HepG2 (cell line): ENCODE measurements at regions not wholly inside any gene's neighbourhood (a gene's known extent, or its start where the extent isn't known, plus 50 kb on each side); places are given as distances from the start of the nearest gene placed in this dataset.
A peak's percentile ranks its signal among the peaks of the same experiment; 100 is the strongest.

ENCODE experiments used
- ATAC-seq: fragments of 200-7000 bp; cut with Tn5 transposase; 3 replicates; pipeline ENCODE4 v1.9.1; 2020; ENCODE audit warnings: mild to moderate bottlenecking, moderate library complexity
- BruUV-seq: library from RNA; stranded (reverse); fragments of 400-500 nt; replicated peaks from 2 replicates; lab custom pipeline; 2021; lab: Mats Ljungman, UMichigan
- CTCF ChIA-PET: fragments of 300-600 bp; formaldehyde crosslinking; extraction: SDS; loops from one replicate; lab custom pipeline; 2021; ENCODE audit warnings: low total read pairs, inconsistent platforms, low intra/inter-chr PET ratio; lab: Yijun Ruan, JAX
- POLR2A ChIA-PET: fragments of 350-600 bp; sonication (Branson Sonifier 250); formaldehyde crosslinking; loops from one replicate; lab custom pipeline; 2020; ENCODE audit warnings: antibody characterized with exemption, inconsistent platforms; lab: Yijun Ruan, JAX
- DNase-seq: peaks from one replicate; pipeline ENCODE4 v3.0.0-alpha.2; 2015; ENCODE audit warnings: low spot score
- FAIRE-seq: peaks from 3 replicates; lab custom pipeline; 2011; peaks lifted over from hg19 to GRCh38; lab: Jason Lieb, UNC
- H2AFZ ChIP-seq: one replicate; pipeline ENCODE4 v1.6.1; 2011; ENCODE audit warnings: low read length, inconsistent platforms
- H3K27ac ChIP-seq: fragments of 300-600 bp; 3 replicates; pipeline ENCODE4 v1.8.0; 2011; ENCODE audit warnings: mixed run types, mild to moderate bottlenecking, mixed read lengths, low read length, inconsistent platforms; ENCODE audit not compliant: insufficient read depth; ENCODE audit errors: extremely low read length
- H3K27me3 ChIP-seq, 2 experiments: fragments of 200-600 bp in 1 of 2; 2 replicates in 1 of 2; 3 replicates in 1 of 2; pipeline versions ENCODE4 v1.6.0 to v1.8.0; 2011; ENCODE audit warnings: low read length in 2 of 2, mild to moderate bottlenecking in 2 of 2, moderate library complexity in 2 of 2, inconsistent platforms in 1 of 2; ENCODE audit not compliant: insufficient read depth in 2 of 2, control insufficient read depth in 1 of 2
- H3K36me3 ChIP-seq, 2 experiments: fragments of 200-600 bp in 1 of 2; replicated peaks in 1 of 2; 2 replicates in 1 of 2; 3 replicates in 1 of 2; pipeline versions ENCODE4 v1.5.1 to v1.8.0; 2011; ENCODE audit warnings: low read length in 2 of 2, inconsistent platforms in 1 of 2; ENCODE audit not compliant: insufficient read depth in 2 of 2, control insufficient read depth in 1 of 2
- H3K4me1 ChIP-seq: 2 replicates; pipeline ENCODE4 v1.5.1; 2012; ENCODE audit warnings: low read length, inconsistent platforms; ENCODE audit not compliant: insufficient read depth
- H3K4me2 ChIP-seq: 2 replicates; pipeline ENCODE4 v1.6.0; 2011; ENCODE audit warnings: low read depth, low read length, inconsistent platforms
- H3K4me3 ChIP-seq, 3 experiments: fragments of 200-600 bp in 1 of 3; sonication (generic), shearing (Covaris generic) in 1 of 3; replicated peaks in 1 of 3; 2 replicates each; pipeline ENCODE4 v1.5.1; 2011 to 2016; ENCODE audit warnings: low read length in 3 of 3, inconsistent platforms in 2 of 3, low read depth in 2 of 3, mild to moderate bottlenecking in 2 of 3, control low read depth in 1 of 3, mixed read lengths in 1 of 3; ENCODE audit not compliant: insufficient read depth in 1 of 3
- H3K79me2 ChIP-seq: one replicate; pipeline ENCODE4 v1.6.1; 2011; ENCODE audit warnings: low read length, inconsistent platforms; ENCODE audit not compliant: insufficient read depth
- H3K9ac ChIP-seq: 2 replicates; pipeline ENCODE4 v1.6.0; 2011; ENCODE audit warnings: mild to moderate bottlenecking, low read depth, low read length, inconsistent platforms; ENCODE audit not compliant: insufficient read depth
- H3K9me3 ChIP-seq: 2 replicates; pipeline ENCODE4 v1.5.1; 2012; ENCODE audit warnings: mild to moderate bottlenecking, low read length
- H4K20me1 ChIP-seq: 2 replicates; pipeline ENCODE4 v1.6.0; 2011; ENCODE audit warnings: inconsistent platforms, mild to moderate bottlenecking, low read length, moderate library complexity; ENCODE audit not compliant: insufficient read depth
- BHLHE40 ChIP-seq: IDR thresholded peaks from 2 replicates; pipeline ENCODE4 v1.6.1; 2011; ENCODE audit warnings: low read length, improper control_type of control experiment
- EP300 ChIP-seq, 3 experiments: sonication (generic) in 1 of 3; formaldehyde crosslinking in 1 of 3; IDR thresholded peaks; 2 replicates each; pipeline versions ENCODE4 v1.5.1 to v1.6.1; 2011 to 2020; ENCODE audit warnings: low read depth in 2 of 3, low read length in 2 of 3, borderline replicate concordance in 1 of 3, improper control_type of control experiment in 1 of 3, mild to moderate bottlenecking in 1 of 3, missing genetic modification reagents in 1 of 3, moderate library complexity in 1 of 3
- KDM2A ChIP-seq: sonication (generic); formaldehyde crosslinking; IDR thresholded peaks from 2 replicates; pipeline ENCODE4 v1.4.0; 2020; ENCODE audit warnings: low read depth, missing genetic modification reagents, borderline replicate concordance
- MIER3 ChIP-seq: IDR thresholded peaks from 2 replicates; pipeline ENCODE4 v1.6.1; 2016; ENCODE audit warnings: missing compliant biosample characterization, borderline replicate concordance
- MTF1 ChIP-seq: sonication (generic); formaldehyde crosslinking; IDR thresholded peaks from 2 replicates; pipeline ENCODE4 v1.5.0; 2020; ENCODE audit warnings: missing genetic modification reagents
- TARDBP ChIP-seq: sonication (generic); formaldehyde crosslinking; IDR thresholded peaks from 2 replicates; pipeline ENCODE4 v1.8.0; 2022; ENCODE audit warnings: mild to moderate bottlenecking, missing genetic modification reagents
- ZBTB21 ChIP-seq: sonication (generic); formaldehyde crosslinking; IDR thresholded peaks from 2 replicates; pipeline ENCODE4 v1.4.0; 2020; ENCODE audit warnings: missing genetic modification reagents
- ZFP1 ChIP-seq: IDR thresholded peaks from 2 replicates; pipeline ENCODE4 v1.6.1; 2016
- ZFP37 ChIP-seq: sonication (generic); formaldehyde crosslinking; IDR thresholded peaks from 2 replicates; pipeline ENCODE4 v1.4.0; 2020; ENCODE audit warnings: missing genetic modification reagents, borderline replicate concordance
- ZNF589 ChIP-seq: sonication (generic); formaldehyde crosslinking; conservative IDR thresholded peaks from 2 replicates; pipeline ENCODE4 v1.8.0; 2022; ENCODE audit warnings: mild to moderate bottlenecking, moderate library complexity, missing genetic modification reagents
- ZNF605 ChIP-seq: sonication (generic); formaldehyde crosslinking; IDR thresholded peaks from 2 replicates; pipeline ENCODE4 v1.8.0; 2022; ENCODE audit warnings: mild to moderate bottlenecking, missing genetic modification reagents
- ZNF629 ChIP-seq: sonication (generic); formaldehyde crosslinking; conservative IDR thresholded peaks from 2 replicates; pipeline ENCODE4 v1.5.0; 2020; ENCODE audit warnings: missing genetic modification reagents
- ZNF879 ChIP-seq: sonication (generic); formaldehyde crosslinking; IDR thresholded peaks from 2 replicates; pipeline ENCODE4 v1.8.1; 2023; ENCODE audit warnings: missing genetic modification reagents
- ZSCAN29 ChIP-seq: sonication (generic); formaldehyde crosslinking; conservative IDR thresholded peaks from 2 replicates; pipeline ENCODE4 v1.4.0; 2020; ENCODE audit warnings: mild to moderate bottlenecking, missing genetic modification reagents
- WGBS: methylation state at CpG from one replicate; pipeline ENCODE4 v1.1.6; 2017; ENCODE audit warnings: low lambda C conversion rate; 5-methylcytosine and 5-hydroxymethylcytosine counted together
- in situ Hi-C: cut with HindIII; loops from 2 replicates; pipeline ENCODE4 v1.10.0; 2017; ENCODE audit warnings: low pct_unique_long_range_greater_than_20kb; ENCODE audit not compliant: extremely low pct_ligation_motif_present
- intact Hi-C: fragments of 100-400 bp; cut with micrococcal nuclease; formaldehyde crosslinking; loops from one replicate; pipeline ENCODE4 v1.10.0; 2022; ENCODE audit not compliant: unreplicated experiment
- TF ChIP-seq, protein P1 (sequence below): sonication (generic); formaldehyde crosslinking; IDR thresholded peaks from 2 replicates; pipeline ENCODE4 v1.4.0; 2020; ENCODE audit warnings: missing genetic modification reagents, borderline replicate concordance
- TF ChIP-seq, protein P2 (sequence below): sonication (generic); formaldehyde crosslinking; IDR thresholded peaks from 2 replicates; pipeline ENCODE4 v1.8.1; 2022; ENCODE audit warnings: mild to moderate bottlenecking, missing genetic modification reagents
- TF ChIP-seq, protein P3 (sequence below): sonication (generic); formaldehyde crosslinking; IDR thresholded peaks from 2 replicates; pipeline ENCODE4 v1.4.0; 2020; ENCODE audit warnings: mild to moderate bottlenecking, missing genetic modification reagents

DNA sequence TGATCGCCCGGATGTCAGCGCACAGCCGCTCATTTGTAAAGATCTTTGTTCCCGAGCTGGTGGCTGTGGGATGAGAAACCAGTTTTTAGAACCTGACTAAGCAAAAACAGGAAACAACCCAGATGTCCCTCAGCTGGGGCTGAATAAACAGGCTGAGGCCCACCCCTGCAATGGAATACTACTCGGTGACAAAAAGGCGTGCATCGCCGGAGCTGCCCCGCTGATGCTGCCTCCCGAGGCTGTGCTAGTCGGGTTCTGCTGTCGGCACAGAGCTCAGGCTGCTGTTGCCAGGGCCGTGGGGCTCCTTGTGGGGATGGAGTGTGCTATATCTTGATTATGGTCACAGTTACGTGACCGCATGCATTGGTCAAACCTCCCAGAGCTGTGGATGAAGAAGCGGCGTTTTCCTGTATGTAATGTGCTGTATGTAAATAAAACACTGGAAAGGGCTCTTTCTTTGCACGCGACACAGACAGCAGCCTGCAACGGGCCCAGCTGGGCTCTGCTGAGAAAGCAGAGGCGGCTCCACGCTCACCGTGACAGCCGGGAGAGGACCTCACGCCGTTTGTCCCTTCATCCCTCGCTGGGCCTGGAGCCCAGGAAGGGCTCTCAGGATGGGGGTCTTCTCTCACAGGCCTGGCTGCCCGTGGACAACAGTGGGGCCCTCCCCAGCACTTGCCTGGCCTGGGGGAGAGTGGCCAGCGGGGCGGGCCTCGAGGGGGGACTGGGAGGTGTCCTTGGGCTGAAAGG is 51.5 kb upstream of the RNU6ATAC start:
- ATAC-seq = peak; percentile 37
- no peak for FAIRE-seq
- peaks cover 61% of the 10 kb centered on the region for H3K4me1 ChIP-seq
- peak; percentile 43 for DNase-seq
- no peaks in the 10 kb centered on the region for H3K9me3 ChIP-seq
- H3K79me2 ChIP-seq = no peaks in the 10 kb centered on the region
- peaks cover 8 to 9% of the 10 kb centered on the region in 2 experiments; a peak in 4 of 5 replicates for H3K27me3 ChIP-seq
- no peak overlapping the region for H2AFZ ChIP-seq
- CTCF ChIA-PET = no interaction called here
- POLR2A ChIA-PET = no interaction called here
- peak overlapping the region; percentile 27 to 67 (median 30) for H3K4me3 ChIP-seq
- BruUV-seq = no TSS peak
- H3K27ac ChIP-seq = peak overlapping the region; percentile 14
- no peaks in the 10 kb centered on the region for H4K20me1 ChIP-seq
- in situ Hi-C loops = loop anchor here (5.0 kb wide), 1 partner anchor 39 kb away; no protein-coding TSS in a partner anchor
- 0 out of 2 replicates have a peak overlapping the region, but pooled peaks have one; percentile 30 for H3K9ac ChIP-seq
- no peaks in the 10 kb centered on the region for H3K36me3 ChIP-seq
- intact Hi-C loops = loop anchor here (5.0 kb wide), 1 partner anchor 44 kb away; no protein-coding TSS in a partner anchor
- H3K4me2 ChIP-seq = peak overlapping the region; percentile 85
- 0% methylated on average over 3 of the region's 32 CpGs for WGBS
- TF ChIP-seq ZFP37 (CRISPR knock-in tag) (peak; percentile 51; the same call in 1 of the 2 replicates), ZSCAN29 (CRISPR knock-in tag) (peak; percentile 55; the same call in 1 of the 2 replicates), MIER3 (CRISPR knock-in tag) (no peak), ZBTB21 (CRISPR knock-in tag) (0 out of 2 replicates have a peak, but pooled peaks have one; percentile 33), TARDBP (peak; percentile 35; the same call in 1 of the 2 replicates), KDM2A (CRISPR knock-in tag) (0 out of 2 replicates have a peak, but pooled peaks have one; percentile 32), ZNF879 (CRISPR knock-in tag) (no peak), ZFP1 (CRISPR knock-in tag) (no peak), ZNF629 (CRISPR knock-in tag) (0 out of 2 replicates have a peak, but pooled peaks have one; percentile 10), ZNF605 (CRISPR knock-in tag) (peak; percentile 41), MTF1 (CRISPR knock-in tag) (peak; percentile 75), EP300 (IDR thresholded peaks at IDR 0.05; ENCODE audit: low read depth in 2 of 2, low read length in 2 of 2) (0 out of 4 replicates have a peak, but pooled peaks of 1 of the 2 experiments have one; percentile 7), EP300 (CRISPR knock-in tag; IDR thresholded peaks at IDR 0.05; ENCODE audit: borderline replicate concordance) (no peak; the same call in 1 of the 2 replicates), BHLHE40 (0 out of 2 replicates have a peak, but pooled peaks have one; percentile 33), ZNF589 (CRISPR knock-in tag) (0 out of 2 replicates have a peak, but pooled peaks have one; percentile 53)
- TF ChIP-seq, protein P1, sequence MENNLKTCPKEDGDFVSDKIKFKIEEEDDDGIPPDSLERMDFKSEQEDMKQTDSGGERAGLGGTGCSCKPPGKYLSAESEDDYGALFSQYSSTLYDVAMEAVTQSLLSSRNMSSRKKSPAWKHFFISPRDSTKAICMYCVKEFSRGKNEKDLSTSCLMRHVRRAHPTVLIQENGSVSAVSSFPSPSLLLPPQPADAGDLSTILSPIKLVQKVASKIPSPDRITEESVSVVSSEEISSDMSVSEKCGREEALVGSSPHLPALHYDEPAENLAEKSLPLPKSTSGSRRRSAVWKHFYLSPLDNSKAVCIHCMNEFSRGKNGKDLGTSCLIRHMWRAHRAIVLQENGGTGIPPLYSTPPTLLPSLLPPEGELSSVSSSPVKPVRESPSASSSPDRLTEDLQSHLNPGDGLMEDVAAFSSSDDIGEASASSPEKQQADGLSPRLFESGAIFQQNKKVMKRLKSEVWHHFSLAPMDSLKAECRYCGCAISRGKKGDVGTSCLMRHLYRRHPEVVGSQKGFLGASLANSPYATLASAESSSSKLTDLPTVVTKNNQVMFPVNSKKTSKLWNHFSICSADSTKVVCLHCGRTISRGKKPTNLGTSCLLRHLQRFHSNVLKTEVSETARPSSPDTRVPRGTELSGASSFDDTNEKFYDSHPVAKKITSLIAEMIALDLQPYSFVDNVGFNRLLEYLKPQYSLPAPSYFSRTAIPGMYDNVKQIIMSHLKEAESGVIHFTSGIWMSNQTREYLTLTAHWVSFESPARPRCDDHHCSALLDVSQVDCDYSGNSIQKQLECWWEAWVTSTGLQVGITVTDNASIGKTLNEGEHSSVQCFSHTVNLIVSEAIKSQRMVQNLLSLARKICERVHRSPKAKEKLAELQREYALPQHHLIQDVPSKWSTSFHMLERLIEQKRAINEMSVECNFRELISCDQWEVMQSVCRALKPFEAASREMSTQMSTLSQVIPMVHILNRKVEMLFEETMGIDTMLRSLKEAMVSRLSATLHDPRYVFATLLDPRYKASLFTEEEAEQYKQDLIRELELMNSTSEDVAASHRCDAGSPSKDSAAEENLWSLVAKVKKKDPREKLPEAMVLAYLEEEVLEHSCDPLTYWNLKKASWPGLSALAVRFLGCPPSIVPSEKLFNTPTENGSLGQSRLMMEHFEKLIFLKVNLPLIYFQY (CRISPR knock-in tag) = no peak; the same call in 1 of the 2 replicates
- TF ChIP-seq, protein P2, sequence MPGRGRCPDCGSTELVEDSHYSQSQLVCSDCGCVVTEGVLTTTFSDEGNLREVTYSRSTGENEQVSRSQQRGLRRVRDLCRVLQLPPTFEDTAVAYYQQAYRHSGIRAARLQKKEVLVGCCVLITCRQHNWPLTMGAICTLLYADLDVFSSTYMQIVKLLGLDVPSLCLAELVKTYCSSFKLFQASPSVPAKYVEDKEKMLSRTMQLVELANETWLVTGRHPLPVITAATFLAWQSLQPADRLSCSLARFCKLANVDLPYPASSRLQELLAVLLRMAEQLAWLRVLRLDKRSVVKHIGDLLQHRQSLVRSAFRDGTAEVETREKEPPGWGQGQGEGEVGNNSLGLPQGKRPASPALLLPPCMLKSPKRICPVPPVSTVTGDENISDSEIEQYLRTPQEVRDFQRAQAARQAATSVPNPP (CRISPR knock-in tag) = no peak
- TF ChIP-seq, protein P3, sequence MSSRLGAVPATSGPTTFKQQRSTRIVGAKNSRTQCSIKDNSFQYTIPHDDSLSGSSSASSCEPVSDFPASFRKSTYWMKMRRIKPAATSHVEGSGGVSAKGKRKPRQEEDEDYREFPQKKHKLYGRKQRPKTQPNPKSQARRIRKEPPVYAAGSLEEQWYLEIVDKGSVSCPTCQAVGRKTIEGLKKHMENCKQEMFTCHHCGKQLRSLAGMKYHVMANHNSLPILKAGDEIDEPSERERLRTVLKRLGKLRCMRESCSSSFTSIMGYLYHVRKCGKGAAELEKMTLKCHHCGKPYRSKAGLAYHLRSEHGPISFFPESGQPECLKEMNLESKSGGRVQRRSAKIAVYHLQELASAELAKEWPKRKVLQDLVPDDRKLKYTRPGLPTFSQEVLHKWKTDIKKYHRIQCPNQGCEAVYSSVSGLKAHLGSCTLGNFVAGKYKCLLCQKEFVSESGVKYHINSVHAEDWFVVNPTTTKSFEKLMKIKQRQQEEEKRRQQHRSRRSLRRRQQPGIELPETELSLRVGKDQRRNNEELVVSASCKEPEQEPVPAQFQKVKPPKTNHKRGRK (CRISPR knock-in tag) = no peak
